Brain microvascular endothelial cell (primary cell): ENCODE measurements at regions not wholly inside any gene's neighbourhood (a gene's known extent, or its start where the extent isn't known, plus 50 kb on each side); places are given as distances from the start of the nearest gene placed in this dataset.
A peak's percentile ranks its signal among the peaks of the same experiment; 100 is the strongest.

Experiments used
- DNase-seq: peaks from one replicate; pipeline ENCODE4 v3.0.0-alpha.2; 2020
- H3K27ac ChIP-seq: fragments of 250-450 bp; sonication (Bioruptor Pico); 2 replicates; pipeline ENCODE4 v1.5.1; 2020; ENCODE audit warnings: mild to moderate bottlenecking, moderate library complexity
- H3K27me3 ChIP-seq: fragments of 250-450 bp; sonication (Bioruptor Pico); replicated peaks from 2 replicates; pipeline ENCODE4 v1.5.1; 2020; ENCODE audit warnings: mild to moderate bottlenecking
- H3K36me3 ChIP-seq: fragments of 250-450 bp; sonication (Bioruptor Pico); replicated peaks from 2 replicates; pipeline ENCODE4 v1.5.1; 2020; ENCODE audit warnings: mild to moderate bottlenecking
- H3K4me3 ChIP-seq: 2 replicates; pipeline ENCODE4 v1.5.1; 2011; ENCODE audit warnings: low read depth, mild to moderate bottlenecking, control low read depth, low read length, moderate library complexity
- in situ Hi-C: cut with HindIII; loops from 2 replicates; pipeline ENCODE4 v1.10.0; 2017; ENCODE audit warnings: low sequenced_read_pairs, low pct_ligation_motif_present
- TF ChIP-seq, protein P1 (sequence below): IDR thresholded peaks from 2 replicates; pipeline ENCODE4 v1.5.1; 2011; ENCODE audit warnings: low read depth, mild to moderate bottlenecking, moderate library complexity, low read length, control low read depth, inconsistent platforms; ENCODE audit errors: missing control alignments

DNA sequence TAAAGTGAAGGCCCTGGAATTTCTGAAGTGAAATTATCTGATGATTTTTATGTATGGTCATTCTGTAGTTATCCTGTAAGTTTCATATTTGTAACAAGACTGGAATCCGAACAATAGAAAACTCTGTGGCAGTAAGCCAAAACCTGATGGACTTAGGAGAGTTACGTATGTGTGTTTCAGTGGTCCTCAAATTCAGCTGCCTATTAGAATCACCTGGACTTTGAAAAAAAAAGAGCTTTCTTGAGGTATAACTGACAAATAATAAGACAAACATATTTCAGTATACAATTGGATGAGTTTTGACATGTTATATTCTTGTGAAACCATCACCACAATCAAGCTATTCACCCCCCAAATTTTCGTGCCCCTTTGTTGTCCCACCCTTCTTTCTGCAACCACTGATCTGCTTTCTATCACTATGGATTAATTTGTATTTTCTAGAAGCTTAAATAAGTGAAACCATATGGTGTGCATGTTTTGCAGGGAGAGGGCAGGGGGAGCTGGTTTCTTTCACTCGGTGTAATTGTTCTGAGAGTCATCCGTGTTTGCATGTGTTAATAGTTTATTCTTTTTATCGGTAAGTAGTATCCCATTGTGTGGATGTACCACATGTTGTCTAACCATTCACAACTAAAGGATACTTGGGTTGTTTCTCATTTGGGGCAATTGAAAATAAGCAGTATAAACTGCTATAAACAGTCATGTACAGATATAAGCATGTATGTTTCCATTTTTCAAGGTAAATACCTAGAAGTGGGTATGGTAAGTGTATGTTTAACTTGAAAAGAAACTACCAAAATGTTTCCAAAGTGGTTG is 50.2 kb upstream of the EML4 start:
- DNase-seq = no peak
- H3K27ac ChIP-seq = peak overlapping the region; percentile 57
- in situ Hi-C loops = loop anchor here (25.0 kb wide), 1 partner anchor 193 kb away; no protein-coding TSS in a partner anchor
- no peaks in the 10 kb centered on the region for H3K27me3 ChIP-seq
- no peaks in the 10 kb centered on the region for H3K36me3 ChIP-seq
- TF ChIP-seq, protein P1, sequence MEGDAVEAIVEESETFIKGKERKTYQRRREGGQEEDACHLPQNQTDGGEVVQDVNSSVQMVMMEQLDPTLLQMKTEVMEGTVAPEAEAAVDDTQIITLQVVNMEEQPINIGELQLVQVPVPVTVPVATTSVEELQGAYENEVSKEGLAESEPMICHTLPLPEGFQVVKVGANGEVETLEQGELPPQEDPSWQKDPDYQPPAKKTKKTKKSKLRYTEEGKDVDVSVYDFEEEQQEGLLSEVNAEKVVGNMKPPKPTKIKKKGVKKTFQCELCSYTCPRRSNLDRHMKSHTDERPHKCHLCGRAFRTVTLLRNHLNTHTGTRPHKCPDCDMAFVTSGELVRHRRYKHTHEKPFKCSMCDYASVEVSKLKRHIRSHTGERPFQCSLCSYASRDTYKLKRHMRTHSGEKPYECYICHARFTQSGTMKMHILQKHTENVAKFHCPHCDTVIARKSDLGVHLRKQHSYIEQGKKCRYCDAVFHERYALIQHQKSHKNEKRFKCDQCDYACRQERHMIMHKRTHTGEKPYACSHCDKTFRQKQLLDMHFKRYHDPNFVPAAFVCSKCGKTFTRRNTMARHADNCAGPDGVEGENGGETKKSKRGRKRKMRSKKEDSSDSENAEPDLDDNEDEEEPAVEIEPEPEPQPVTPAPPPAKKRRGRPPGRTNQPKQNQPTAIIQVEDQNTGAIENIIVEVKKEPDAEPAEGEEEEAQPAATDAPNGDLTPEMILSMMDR = no peak
- no peak overlapping the region for H3K4me3 ChIP-seq
